Neuronal stem cell (in vitro differentiated cells): ENCODE measurements at regions not wholly inside any gene's neighbourhood (a gene's known extent, or its start where the extent isn't known, plus 50 kb on each side); places are given as distances from the start of the nearest gene placed in this dataset.

Source experiments
- DNase-seq: peaks from one replicate; pipeline ENCODE4 v3.0.0-alpha.2; 2013; ENCODE audit warnings: low spot score
- H2AFZ ChIP-seq: one replicate; pipeline ENCODE4 v1.6.1; 2013; ENCODE audit warnings: mild to moderate bottlenecking, low read length, inconsistent platforms
- H2AK5ac ChIP-seq: 2 replicates; pipeline ENCODE4 v1.6.1; 2013; ENCODE audit warnings: low read depth, mild to moderate bottlenecking, inconsistent platforms, low read length, moderate library complexity, mixed read lengths
- H2BK120ac ChIP-seq: 2 replicates; pipeline ENCODE4 v1.6.1; 2013; ENCODE audit warnings: low read depth, mild to moderate bottlenecking, inconsistent platforms, low read length, moderate library complexity, mixed read lengths
- H2BK12ac ChIP-seq: one replicate; pipeline ENCODE4 v1.6.1; 2013; ENCODE audit warnings: low read length, inconsistent platforms
- H2BK15ac ChIP-seq: 2 replicates; pipeline ENCODE4 v1.6.1; 2013; ENCODE audit warnings: mild to moderate bottlenecking, low read length, inconsistent platforms, mixed read lengths
- H2BK5ac ChIP-seq: one replicate; pipeline ENCODE4 v1.6.1; 2013; ENCODE audit warnings: inconsistent platforms, mild to moderate bottlenecking, low read length, moderate library complexity
- H3K14ac ChIP-seq: one replicate; pipeline ENCODE4 v1.6.1; 2013; ENCODE audit warnings: low read length, inconsistent platforms
- H3K18ac ChIP-seq: 2 replicates; pipeline ENCODE4 v1.6.1; 2013; ENCODE audit warnings: low read length, inconsistent platforms
- H3K23ac ChIP-seq: 2 replicates; pipeline ENCODE4 v1.6.1; 2013; ENCODE audit warnings: low read depth, mild to moderate bottlenecking, mixed read lengths, low read length, inconsistent platforms; ENCODE audit not compliant: poor library complexity
- H3K27ac ChIP-seq: replicated peaks from 3 replicates; pipeline ENCODE4 v1.5.1; 2013; ENCODE audit warnings: low read length, inconsistent platforms
- H3K27me3 ChIP-seq, 3 experiments: 2 replicates each; pipeline ENCODE4 v1.6.1; 2013; ENCODE audit warnings: low read length in 3 of 3, mild to moderate bottlenecking in 2 of 3, inconsistent platforms in 1 of 3, low read depth in 1 of 3, mixed read lengths in 1 of 3, moderate library complexity in 1 of 3; ENCODE audit not compliant: control insufficient read depth in 3 of 3, insufficient read depth in 3 of 3
- H3K36me3 ChIP-seq, 2 donors: replicated peaks in 1 of 2; 2 replicates each; pipeline ENCODE4 v1.6.1; 2013; ENCODE audit warnings: low read length in 2 of 2; ENCODE audit not compliant: control insufficient read depth in 2 of 2, insufficient read depth in 2 of 2
- H3K4ac ChIP-seq: 2 replicates; pipeline ENCODE4 v1.6.1; 2013; ENCODE audit warnings: inconsistent platforms, mild to moderate bottlenecking, low read length, moderate library complexity
- H3K4me1 ChIP-seq, 2 donors: 1 replicate in 1 of 2; 2 replicates in 1 of 2; pipeline ENCODE4 v1.6.1; 2013; ENCODE audit warnings: low read length in 2 of 2, low read depth in 1 of 2; ENCODE audit not compliant: control insufficient read depth in 2 of 2, insufficient read depth in 1 of 2
- H3K4me2 ChIP-seq: one replicate; pipeline ENCODE4 v1.6.1; 2013; ENCODE audit warnings: mild to moderate bottlenecking, low read length, inconsistent platforms; ENCODE audit not compliant: insufficient read depth, poor library complexity, severe bottlenecking
- H3K4me3 ChIP-seq, 2 donors: 2 replicates each; pipeline ENCODE4 v1.5.1; 2013; ENCODE audit warnings: low read length in 2 of 2, mild to moderate bottlenecking in 2 of 2, inconsistent platforms in 1 of 2, moderate library complexity in 1 of 2
- H3K79me1 ChIP-seq: one replicate; pipeline ENCODE4 v1.6.1; 2013; ENCODE audit warnings: low read depth, mild to moderate bottlenecking, inconsistent platforms, low read length, moderate library complexity
- H3K9ac ChIP-seq: one replicate; pipeline ENCODE4 v1.6.1; 2013; ENCODE audit warnings: mild to moderate bottlenecking, low read depth, low read length, inconsistent platforms; ENCODE audit not compliant: poor library complexity
- H3K9me3 ChIP-seq, 2 donors: replicated peaks in 1 of 2; 2 replicates each; pipeline versions ENCODE3 to v1.6.1; 2013; ENCODE audit warnings: low read length in 2 of 2, mild to moderate bottlenecking in 2 of 2, inconsistent platforms in 1 of 2, low read depth in 1 of 2, mixed read lengths in 1 of 2, moderate library complexity in 1 of 2; ENCODE audit not compliant: control insufficient read depth in 2 of 2, insufficient read depth in 1 of 2
- H4K8ac ChIP-seq: one replicate; pipeline ENCODE4 v1.6.1; 2013; ENCODE audit warnings: low read depth, mild to moderate bottlenecking, inconsistent platforms, low read length, moderate library complexity
- H4K91ac ChIP-seq: one replicate; pipeline ENCODE4 v1.6.1; 2013; ENCODE audit warnings: low read length, low read depth, mild to moderate bottlenecking, inconsistent platforms; ENCODE audit not compliant: poor library complexity
- WGBS, 2 donors: extraction: QIAGEN DNeasy Blood & Tissue Kit; methylation state at CpG; one replicate each; pipeline ENCODE4 v1.1.7; 2013; ENCODE audit warnings: missing lambda C conversion rate in 2 of 2, mixed read lengths in 1 of 2; ENCODE audit not compliant: insufficient read length in 2 of 2, insufficient replicate concordance in 1 of 2; ENCODE audit errors: extremely low coverage in 2 of 2; 5-methylcytosine and 5-hydroxymethylcytosine counted together

DNA sequence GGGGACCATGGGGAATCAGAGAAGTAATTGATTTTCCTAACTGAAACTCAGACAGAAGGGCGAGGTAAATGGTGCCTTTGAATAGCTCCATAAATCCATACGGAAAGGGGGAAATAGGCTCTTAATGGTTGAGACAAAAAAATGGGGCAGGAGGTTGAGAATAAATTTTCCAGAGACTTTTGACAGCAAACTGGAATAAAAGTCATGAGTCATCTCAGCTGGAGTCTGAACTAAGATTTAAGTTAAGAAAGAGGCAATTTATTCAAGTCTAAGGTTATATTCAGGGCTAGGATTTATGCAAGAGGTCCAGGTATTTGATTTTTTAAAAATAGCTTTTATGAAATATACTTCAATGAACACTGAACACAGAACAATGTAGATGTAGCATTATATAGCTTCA lies 238.7 kb upstream of the RORA start:
- Histone ChIP-seq H3K4me1 (no peaks in the 10 kb centered on the region), H2AFZ (no peak overlapping the region), H4K91ac (no peak overlapping the region), H4K8ac (no peak overlapping the region), H2BK120ac (no peak overlapping the region), H3K9me3 (no peaks in the 10 kb centered on the region), H3K36me3 (no peaks in the 10 kb centered on the region), H3K27ac (no peak overlapping the region), H2AK5ac (no peak overlapping the region), H3K79me1 (no peaks in the 10 kb centered on the region), H3K4me3 (no peak overlapping the region), H2BK12ac (no peak overlapping the region), H3K23ac (no peak overlapping the region), H3K27me3 (no peaks in the 10 kb centered on the region), H2BK5ac (no peak overlapping the region), H3K18ac (no peak overlapping the region), H3K4me2 (no peak overlapping the region), H2BK15ac (no peak overlapping the region), H3K4ac (no peak overlapping the region), H3K14ac (no peak overlapping the region), H3K9ac (no peak overlapping the region)
- DNase-seq = no peak
- no CpG with 5 or more reads among the region's 2 CpGs for WGBS, 2 donors

DNA sequence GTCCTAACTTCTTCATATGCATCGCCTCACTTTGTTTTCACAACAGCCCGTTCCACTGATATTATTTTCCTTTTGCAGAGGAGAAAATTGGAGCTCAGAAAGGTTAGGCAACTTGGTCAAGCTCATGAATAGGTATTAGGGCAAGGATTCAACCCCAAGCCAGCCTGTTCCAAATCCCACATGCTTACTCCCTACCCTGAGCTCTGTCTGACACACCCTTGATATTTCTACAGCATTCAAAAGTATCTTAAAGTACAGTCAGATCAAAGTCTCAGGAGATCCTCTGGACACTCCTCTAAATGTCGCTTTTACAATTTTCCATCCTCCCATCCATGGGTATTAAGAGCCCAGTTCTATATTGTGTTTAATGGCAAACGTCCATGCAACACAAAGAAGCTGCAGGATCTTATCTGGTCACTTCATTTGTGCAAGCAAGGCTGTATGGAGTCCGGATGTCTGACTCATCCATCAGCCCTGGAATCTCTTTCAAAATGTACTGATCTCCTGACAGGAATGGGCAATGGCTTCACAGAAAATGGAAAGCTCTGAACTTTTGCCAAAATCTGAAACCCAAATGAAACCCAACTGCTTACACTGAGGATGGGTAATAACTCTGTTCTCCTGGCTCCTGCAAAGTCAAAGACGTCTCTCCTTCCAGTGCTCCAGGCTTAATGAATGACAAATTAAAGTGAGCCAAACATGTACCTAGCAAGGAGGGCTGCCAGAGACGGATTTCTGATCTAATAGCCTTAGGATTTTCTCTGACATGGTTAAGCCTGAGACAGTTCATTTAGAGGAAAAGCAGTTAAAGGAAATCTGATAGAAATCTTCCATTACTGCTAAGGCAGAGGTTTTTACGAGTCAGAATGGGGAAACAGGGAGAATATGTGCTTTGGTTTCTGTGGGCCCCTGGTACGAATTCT lies 230.9 kb upstream of the RORA start:
- H2BK12ac ChIP-seq = no peak overlapping the region
- no peaks in the 10 kb centered on the region for H3K9me3 ChIP-seq

DNA sequence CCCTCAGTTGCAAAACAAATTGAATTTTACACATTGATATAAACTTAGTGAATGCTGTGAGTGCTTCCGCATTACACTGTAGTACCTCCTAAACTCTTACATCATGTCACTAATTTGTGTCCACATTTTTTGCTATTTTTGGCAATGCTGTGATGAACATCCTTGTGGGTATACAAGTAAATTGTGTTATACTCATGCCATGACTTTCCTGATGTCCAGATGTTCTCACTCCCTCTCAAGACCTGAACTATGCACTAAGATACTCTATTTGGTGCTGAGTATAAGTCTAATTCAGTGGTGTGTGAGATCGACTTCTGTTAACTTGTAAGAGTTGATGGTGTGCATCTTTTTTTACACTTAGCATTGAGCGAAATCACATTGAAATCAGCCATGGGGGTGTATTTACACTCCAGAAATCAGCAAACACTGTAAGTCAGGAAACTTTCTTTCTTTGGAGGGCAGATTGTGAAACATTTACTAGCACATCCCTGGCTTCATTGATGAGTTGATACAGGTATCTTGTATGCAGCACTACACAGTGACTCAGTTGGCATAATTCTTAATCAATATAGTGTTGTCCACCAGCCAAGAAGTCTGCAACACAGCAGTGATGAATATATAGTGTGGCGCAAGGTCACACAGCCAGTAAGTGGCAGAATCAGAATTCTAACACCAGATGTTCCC lies 228.1 kb upstream of the RORA start:
- H2BK5ac ChIP-seq = no peak overlapping the region
- no peak overlapping the region for H2BK12ac ChIP-seq
- no peak overlapping the region for H3K4me3 ChIP-seq
- H3K4me2 ChIP-seq = no peak overlapping the region
- H3K36me3 ChIP-seq = no peaks in the 10 kb centered on the region
- no peak overlapping the region for H2AK5ac ChIP-seq
- H3K9ac ChIP-seq = no peak overlapping the region
- no peaks in the 10 kb centered on the region for H3K4me1 ChIP-seq
- no peak overlapping the region for H3K27ac ChIP-seq
- no peak overlapping the region for H4K8ac ChIP-seq
- no peak overlapping the region for H2BK15ac ChIP-seq
- H3K23ac ChIP-seq = no peak overlapping the region
- no peak overlapping the region for H2BK120ac ChIP-seq
- H3K18ac ChIP-seq = no peak overlapping the region
- no peaks in the 10 kb centered on the region for H3K27me3 ChIP-seq
- no peaks in the 10 kb centered on the region for H3K79me1 ChIP-seq
- no peak overlapping the region for H2AFZ ChIP-seq
- H3K4ac ChIP-seq = no peak overlapping the region
- DNase-seq = no peak
- WGBS, 2 donors = no CpG with 5 or more reads among the region's 4 CpGs
- no peak overlapping the region for H3K14ac ChIP-seq
- no peaks in the 10 kb centered on the region for H3K9me3 ChIP-seq
- H4K91ac ChIP-seq = no peak overlapping the region

More for the DNA sequence above, 230.9 kb upstream of the RORA start:
- Histone ChIP-seq H3K23ac (no peak overlapping the region), H2AFZ (peak overlapping the region; percentile 28), H4K91ac (no peak overlapping the region), H3K4me2 (no peak overlapping the region), H3K4me1 (no peaks in the 10 kb centered on the region), H3K18ac (no peak overlapping the region), H2BK120ac (no peak overlapping the region), H2AK5ac (no peak overlapping the region), H3K14ac (no peak overlapping the region), H3K27me3 (no peaks in the 10 kb centered on the region), H3K4me3 (no peak overlapping the region), H3K36me3 (no peaks in the 10 kb centered on the region), H3K4ac (no peak overlapping the region), H2BK5ac (no peak overlapping the region), H2BK15ac (no peak overlapping the region), H3K79me1 (no peaks in the 10 kb centered on the region), H3K9ac (no peak overlapping the region), H3K27ac (no peak overlapping the region), H4K8ac (no peak overlapping the region)
- WGBS, 2 donors = no CpG with 5 or more reads among the region's 9 CpGs
- no peak for DNase-seq

- H4K91ac ChIP-seq = no peak overlapping the region
- H3K4me3 ChIP-seq = no peak overlapping the region
- H3K79me1 ChIP-seq = no peaks in the 10 kb centered on the region
- no peak overlapping the region for H2AK5ac ChIP-seq
- H3K9ac ChIP-seq = no peak overlapping the region
- no peak for DNase-seq
- no peak overlapping the region for H3K14ac ChIP-seq
- no peaks in the 10 kb centered on the region for H3K36me3 ChIP-seq
- H3K27me3 ChIP-seq = no peaks in the 10 kb centered on the region
- no peak overlapping the region for H3K23ac ChIP-seq
- no peak overlapping the region for H2BK15ac ChIP-seq
- H3K18ac ChIP-seq = no peak overlapping the region
- H3K4ac ChIP-seq = no peak overlapping the region
- H3K4me2 ChIP-seq = no peak overlapping the region
- H3K4me1 ChIP-seq = no peaks in the 10 kb centered on the region
- H2AFZ ChIP-seq = no peak overlapping the region
- H2BK5ac ChIP-seq = no peak overlapping the region
- no peak overlapping the region for H4K8ac ChIP-seq
- no peak overlapping the region for H2BK120ac ChIP-seq
- H2BK12ac ChIP-seq = no peak overlapping the region
- H3K27ac ChIP-seq = no peak overlapping the region
- H3K9me3 ChIP-seq = no peaks in the 10 kb centered on the region
These were observed 220.1 kb upstream of the RORA start for GRCh38 chr15:61449186-61449702.
